HEK293 (cell line): ENCODE measurements at regions not wholly inside any gene's neighbourhood (a gene's known extent, or its start where the extent isn't known, plus 50 kb on each side); places are given as distances from the start of the nearest gene placed in this dataset.

ENCODE experiments used
- CTCF ChIA-PET: fragments of 350-600 bp; formaldehyde crosslinking; extraction: SDS; loops from one replicate; lab custom pipeline; 2021; ENCODE audit warnings: antibody characterized with exemption; lab: Yijun Ruan, JAX
- POLR2A ChIA-PET: fragments of 300-600 bp; formaldehyde crosslinking; extraction: SDS; loops from one replicate; lab custom pipeline; 2020; ENCODE audit warnings: antibody characterized with exemption, inconsistent platforms; lab: Yijun Ruan, JAX
- H3K27ac ChIP-seq: fragments of 200-500 bp; sonication (Bioruptor generic); 2 replicates; pipeline ENCODE4 v1.5.1; 2014; ENCODE audit warnings: low read depth, low read length, control low read depth, inconsistent platforms; ENCODE audit errors: extremely low read depth
- H3K36me3 ChIP-seq, 2 experiments: fragments of 200-500 bp in 1 of 2; sonication (Bioruptor generic) in 1 of 2; 1 replicate in 1 of 2; 2 replicates in 1 of 2; pipeline ENCODE4 v1.5.1; 2014 to 2017; ENCODE audit warnings: inconsistent platforms in 2 of 2, low read length in 2 of 2; ENCODE audit not compliant: control insufficient read depth in 2 of 2, insufficient read depth in 1 of 2
- H3K4me1 ChIP-seq: fragments of 200-500 bp; sonication (Bioruptor generic); 2 replicates; pipeline ENCODE4 v1.5.1; 2014; ENCODE audit warnings: mild to moderate bottlenecking, low read length, inconsistent platforms; ENCODE audit not compliant: control insufficient read depth, insufficient read depth
- H3K4me3 ChIP-seq: 2 replicates; pipeline ENCODE4 v1.5.1; 2011; ENCODE audit warnings: low read depth, mild to moderate bottlenecking, control low read depth, low read length, moderate library complexity
- H3K9me3 ChIP-seq: fragments of 200-500 bp; sonication (Bioruptor generic); 2 replicates; pipeline ENCODE4 v1.5.1; 2014; ENCODE audit warnings: low read depth, low read length, inconsistent platforms; ENCODE audit not compliant: control insufficient read depth, insufficient read depth
- GLI4 ChIP-seq: fragments of 450-650 bp; formaldehyde crosslinking; IDR thresholded peaks from 2 replicates; pipeline ENCODE4 v1.5.1; 2016; ENCODE audit warnings: missing biosample characterization, missing genetic modification characterization
- INSM2 ChIP-seq: fragments of 450-650 bp; formaldehyde crosslinking; IDR thresholded peaks from 2 replicates; pipeline ENCODE4 v1.5.1; 2016; ENCODE audit warnings: missing biosample characterization, missing genetic modification characterization
- KLF16 ChIP-seq: fragments of 450-650 bp; formaldehyde crosslinking; IDR thresholded peaks from 2 replicates; pipeline ENCODE4 v1.5.1; 2017; ENCODE audit warnings: missing biosample characterization, missing genetic modification characterization
- MYNN ChIP-seq: fragments of 450-650 bp; formaldehyde crosslinking; IDR thresholded peaks from 2 replicates; pipeline ENCODE4 v1.5.1; 2016; ENCODE audit warnings: missing biosample characterization, missing genetic modification characterization, borderline replicate concordance
- PBX3 ChIP-seq: sonication (generic); formaldehyde crosslinking; IDR thresholded peaks from 2 replicates; pipeline ENCODE4 v1.8.1; 2022; ENCODE audit warnings: mild to moderate bottlenecking, moderate library complexity, missing genetic modification reagents
- RBAK ChIP-seq: fragments of 450-650 bp; formaldehyde crosslinking; IDR thresholded peaks from 2 replicates; pipeline ENCODE4 v1.5.1; 2016; ENCODE audit warnings: missing biosample characterization, missing genetic modification characterization
- ZBTB17 ChIP-seq: fragments of 450-650 bp; formaldehyde crosslinking; IDR thresholded peaks from 2 replicates; pipeline ENCODE4 v1.5.1; 2016; ENCODE audit warnings: missing biosample characterization, missing genetic modification characterization
- ZBTB44 ChIP-seq: fragments of 450-650 bp; IDR thresholded peaks from 2 replicates; pipeline ENCODE4 v1.5.1; 2018; ENCODE audit warnings: missing biosample characterization, mild to moderate bottlenecking, missing genetic modification characterization
- ZFP69B ChIP-seq: fragments of 450-650 bp; formaldehyde crosslinking; IDR thresholded peaks from 2 replicates; pipeline ENCODE4 v1.5.1; 2016; ENCODE audit warnings: missing biosample characterization, missing genetic modification characterization
- ZNF114 ChIP-seq: fragments of 450-650 bp; formaldehyde crosslinking; IDR thresholded peaks from 2 replicates; pipeline ENCODE4 v1.5.0; 2017; ENCODE audit warnings: missing biosample characterization, missing genetic modification characterization
- ZNF223 ChIP-seq: fragments of 450-650 bp; formaldehyde crosslinking; IDR thresholded peaks from 2 replicates; pipeline ENCODE4 v1.5.1; 2016; ENCODE audit warnings: missing biosample characterization, missing genetic modification characterization
- ZNF23 ChIP-seq: fragments of 450-650 bp; formaldehyde crosslinking; IDR thresholded peaks from 2 replicates; pipeline ENCODE4 v1.5.1; 2016; ENCODE audit warnings: missing biosample characterization, missing genetic modification characterization, borderline replicate concordance
- ZNF292 ChIP-seq: fragments of 450-650 bp; formaldehyde crosslinking; IDR thresholded peaks from 2 replicates; pipeline ENCODE4 v1.5.1; 2016; ENCODE audit warnings: low read depth, missing biosample characterization, missing genetic modification characterization, borderline replicate concordance
- ZNF391 ChIP-seq: fragments of 450-650 bp; formaldehyde crosslinking; IDR thresholded peaks from 2 replicates; pipeline ENCODE4 v1.5.1; 2016; ENCODE audit warnings: low read depth, missing biosample characterization, missing genetic modification characterization, borderline replicate concordance
- ZNF433 ChIP-seq: fragments of 450-650 bp; formaldehyde crosslinking; IDR thresholded peaks from 2 replicates; pipeline ENCODE4 v1.5.1; 2016; ENCODE audit warnings: missing biosample characterization, missing genetic modification characterization, low read depth
- ZNF449 ChIP-seq: fragments of 450-650 bp; formaldehyde crosslinking; IDR thresholded peaks from 2 replicates; pipeline ENCODE4 v1.5.1; 2017; ENCODE audit warnings: missing biosample characterization, mild to moderate bottlenecking, missing genetic modification characterization, moderate library complexity
- ZNF48 ChIP-seq: fragments of 450-650 bp; formaldehyde crosslinking; IDR thresholded peaks from 2 replicates; pipeline ENCODE4 v1.5.1; 2016; ENCODE audit warnings: missing biosample characterization, missing genetic modification characterization
- ZNF521 ChIP-seq: fragments of 450-650 bp; formaldehyde crosslinking; IDR thresholded peaks from 2 replicates; pipeline ENCODE4 v1.5.1; 2017; ENCODE audit warnings: missing biosample characterization, mild to moderate bottlenecking, missing genetic modification characterization
- ZNF544 ChIP-seq: fragments of 450-650 bp; formaldehyde crosslinking; IDR thresholded peaks from 2 replicates; pipeline ENCODE4 v1.5.0; 2017; ENCODE audit warnings: missing biosample characterization, missing genetic modification characterization
- ZNF654 ChIP-seq: fragments of 450-650 bp; formaldehyde crosslinking; IDR thresholded peaks from 2 replicates; pipeline ENCODE4 v1.5.1; 2016; ENCODE audit warnings: low read depth, missing biosample characterization, missing genetic modification characterization
- ZNF664 ChIP-seq: fragments of 450-650 bp; formaldehyde crosslinking; IDR thresholded peaks from 2 replicates; pipeline ENCODE4 v1.5.1; 2016; ENCODE audit warnings: missing biosample characterization, missing genetic modification characterization
- ZNF76 ChIP-seq: fragments of 450-650 bp; formaldehyde crosslinking; IDR thresholded peaks from 2 replicates; pipeline ENCODE4; 2016; ENCODE audit warnings: low read depth, missing biosample characterization, missing genetic modification characterization, borderline replicate concordance
- ZNF768 ChIP-seq: fragments of 450-650 bp; formaldehyde crosslinking; IDR thresholded peaks from 2 replicates; pipeline ENCODE4 v1.5.1; 2018; ENCODE audit warnings: missing biosample characterization, mild to moderate bottlenecking, missing genetic modification characterization

DNA sequence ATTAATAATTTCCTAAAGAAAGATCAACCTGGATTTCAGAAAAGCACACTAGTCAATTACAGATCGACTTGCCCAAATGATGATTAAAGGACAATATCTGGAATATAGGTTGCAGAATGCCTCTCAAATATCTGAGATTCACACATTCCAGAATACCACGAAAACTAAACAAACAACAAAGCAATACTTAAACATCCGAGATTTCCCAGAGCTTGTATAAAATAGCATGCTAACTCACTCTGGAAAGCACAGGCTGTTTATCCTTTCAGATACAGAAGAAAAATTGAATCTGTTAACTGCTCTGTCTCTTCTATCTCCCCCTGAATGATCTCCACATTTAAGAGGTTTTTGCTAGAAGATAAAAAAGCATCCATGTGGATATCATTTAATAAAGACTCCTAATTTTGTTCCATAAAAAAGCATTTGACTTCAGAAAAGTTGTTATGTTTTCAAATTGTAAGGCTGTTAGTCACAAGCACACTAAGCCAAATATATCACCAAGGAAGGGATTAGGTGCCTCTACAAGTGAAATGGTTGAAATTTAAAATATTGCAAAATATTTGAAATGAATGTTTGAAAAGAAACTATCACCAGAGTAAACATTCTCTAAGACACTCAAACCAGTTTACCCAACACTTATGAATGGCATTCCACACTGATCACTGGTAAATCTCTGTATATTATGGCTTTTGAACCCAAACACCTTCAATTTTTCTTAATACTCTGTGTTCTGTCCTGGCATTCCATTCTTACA, 865.1 kb upstream of the ADAMTS5 start (continued):
- no peak for TF ChIP-seq ZNF654 (tag by site-specific recombination)
- no peak for TF ChIP-seq ZNF664 (tag by site-specific recombination)
- TF ChIP-seq MYNN (tag by site-specific recombination), result no peak
- no peak for TF ChIP-seq INSM2 (tag by site-specific recombination)
- TF ChIP-seq ZBTB44 (tag by site-specific recombination), result no peak

- POLR2A ChIA-PET, result no interaction called here
- Histone ChIP-seq H3K36me3 (no peaks in the 10 kb centered on the region), H3K4me3 (no peak overlapping the region), H3K4me1 (no peaks in the 10 kb centered on the region), H3K9me3 (no peaks in the 10 kb centered on the region), H3K27ac (no peak overlapping the region)
- CTCF ChIA-PET, result interaction anchor here (0.6 kb wide), 1 partner anchor 124 kb away, joined by 4 read pairs; no protein-coding TSS in a partner anchor
- no peak for TF ChIP-seq ZNF114
- TF ChIP-seq GLI4 (tag by site-specific recombination), result no peak
- no peak for TF ChIP-seq ZNF292 (tag by site-specific recombination)
- no peak for TF ChIP-seq ZBTB17
- no peak for TF ChIP-seq ZNF23 (tag by site-specific recombination)
- no peak for TF ChIP-seq ZNF449 (tag by site-specific recombination)
- TF ChIP-seq ZNF768 (tag by site-specific recombination), result no peak
- TF ChIP-seq PBX3 (CRISPR knock-in tag), result no peak
Measured at GRCh38 chr21:27831177-27831576, 864.3 kb upstream of the ADAMTS5 start.

DNA sequence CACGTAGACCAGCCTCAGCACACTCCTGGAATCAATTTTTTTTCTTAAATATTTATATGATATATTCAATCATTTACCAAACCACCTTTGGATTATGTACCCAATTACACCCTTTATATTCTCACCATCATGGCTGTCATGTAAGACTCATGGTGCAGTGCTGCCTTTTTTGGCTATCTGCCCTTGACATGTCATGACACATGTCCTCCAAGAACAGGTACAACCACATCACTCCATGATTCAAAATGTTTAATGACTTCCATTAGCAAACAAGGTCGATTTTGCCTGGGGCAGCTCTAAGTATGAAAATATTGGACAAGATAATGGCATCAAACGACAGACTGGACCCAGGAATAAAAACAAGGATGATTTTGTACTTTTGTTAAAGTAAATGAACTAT, 861.1 kb upstream of the ADAMTS5 start:
- no peaks in the 10 kb centered on the region for H3K9me3 ChIP-seq
- POLR2A ChIA-PET, result no interaction called here
- no peak for TF ChIP-seq ZFP69B (tag by site-specific recombination)
- no peak for TF ChIP-seq ZNF391 (tag by site-specific recombination)
- TF ChIP-seq RBAK, result no peak
- no peak for TF ChIP-seq ZNF48
- no peak for TF ChIP-seq ZNF544
- TF ChIP-seq ZNF76 (tag by site-specific recombination), result no peak
- no peak for TF ChIP-seq ZNF223
- no peak for TF ChIP-seq ZNF521 (tag by site-specific recombination)
- no peak for TF ChIP-seq KLF16 (tag by site-specific recombination)
- TF ChIP-seq ZNF433 (tag by site-specific recombination), result no peak
- no peak overlapping the region for H3K27ac ChIP-seq
- CTCF ChIA-PET, result interaction anchor here (0.7 kb wide), 1 partner anchor 387 kb away, joined by 3 read pairs; no protein-coding TSS in a partner anchor
- H3K4me3 ChIP-seq, result no peak overlapping the region
- no peaks in the 10 kb centered on the region for H3K4me1 ChIP-seq
- no peaks in the 10 kb centered on the region for H3K36me3 ChIP-seq
